ENCODE measurements at regions not wholly inside any gene's neighbourhood (a gene's known extent, or its start where the extent isn't known, plus 50 kb on each side); places are given as distances from the start of the nearest gene placed in this dataset.

- no TSS peak for BruUV-seq (replicated peaks)
- no peaks in the 10 kb centered on the region for H3K9me3 ChIP-seq (ENCODE audit: control insufficient read depth, insufficient read depth, low read depth, low read length)
- H3K27ac ChIP-seq (ENCODE audit: low read length), result no peak overlapping the region
- TF ChIP-seq SIN3A (IDR thresholded peaks at IDR 0.05; ENCODE audit: borderline replicate concordance, insufficient read depth, low read depth, low read length), result no peak
- no peak for TF ChIP-seq TCF7L2 (IDR thresholded peaks at IDR 0.05; ENCODE audit: low read depth, low read length)
- no peak for TF ChIP-seq REST (IDR thresholded peaks at IDR 0.05; ENCODE audit: insufficient read depth in 1 of 2, low read depth in 2 of 2, low read length in 1 of 2)
- no peak for TF ChIP-seq CTCF (IDR thresholded peaks at IDR 0.05)
- TF ChIP-seq POLR2AphosphoS5 (IDR thresholded peaks at IDR 0.05; ENCODE audit: low read depth, low read length), result no peak
- ChIA-PET CTCF (no interaction called here), POLR2A (no interaction called here)
- no peaks in the 10 kb centered on the region for H3K36me3 ChIP-seq (ENCODE audit: control insufficient read depth, insufficient read depth, low read length)
- no peaks in the 10 kb centered on the region for H3K4me1 ChIP-seq (ENCODE audit: control insufficient read depth, insufficient read depth, low read length)
- in situ Hi-C loops (cut with HindIII; ENCODE audit: low pct_unique_long_range_greater_than_20kb, low sequenced_read_pairs), result no loop called here
- H3K4me3 ChIP-seq (ENCODE audit: low read depth in 2 of 2, low read length in 2 of 2), result no peak overlapping the region
- ATAC-seq, result no peak
- intact Hi-C loops (cut with micrococcal nuclease; ENCODE audit: unreplicated experiment), result no loop called here
- no peaks in the 10 kb centered on the region for H3K27me3 ChIP-seq (ENCODE audit: control insufficient read depth, insufficient read depth, low read length)
- no peak for DNase-seq (ENCODE audit: low read depth, low spot score)
Measured at GRCh38 chr2:172220121-172220520, 117.4 kb upstream of the DLX2 start.

- Histone ChIP-seq H3K9me3 (ENCODE audit: control insufficient read depth, insufficient read depth, low read depth, low read length) (no peaks in the 10 kb centered on the region), H3K36me3 (ENCODE audit: control insufficient read depth, insufficient read depth, low read length) (no peaks in the 10 kb centered on the region), H3K27ac (ENCODE audit: low read length) (no peak overlapping the region), H3K27me3 (ENCODE audit: control insufficient read depth, insufficient read depth, low read length) (no peaks in the 10 kb centered on the region), H3K4me3 (ENCODE audit: low read depth in 2 of 2, low read length in 2 of 2) (no peak overlapping the region), H3K4me1 (ENCODE audit: control insufficient read depth, insufficient read depth, low read length) (no peaks in the 10 kb centered on the region)
- in situ Hi-C loops (cut with HindIII; ENCODE audit: low pct_unique_long_range_greater_than_20kb, low sequenced_read_pairs) (no loop called here), intact Hi-C loops (cut with micrococcal nuclease; ENCODE audit: unreplicated experiment) (no loop called here)
- ChIA-PET CTCF (no interaction called here), POLR2A (no interaction called here)
- BruUV-seq (replicated peaks), result no TSS peak
- TF ChIP-seq CTCF (IDR thresholded peaks at IDR 0.05) (no peak), REST (IDR thresholded peaks at IDR 0.05; ENCODE audit: insufficient read depth in 1 of 2, low read depth in 2 of 2, low read length in 1 of 2) (no peak), TCF7L2 (IDR thresholded peaks at IDR 0.05; ENCODE audit: low read depth, low read length) (no peak), POLR2AphosphoS5 (IDR thresholded peaks at IDR 0.05; ENCODE audit: low read depth, low read length) (no peak), SIN3A (IDR thresholded peaks at IDR 0.05; ENCODE audit: borderline replicate concordance, insufficient read depth, low read depth, low read length) (no peak)
- ATAC-seq (no peak), DNase-seq (ENCODE audit: low read depth, low spot score) (no peak)
Measured at GRCh38 chr2:172223601-172224054, 120.9 kb upstream of the DLX2 start.

All from Panc1 (cell line).